GM23338 (cell line): ENCODE measurements at regions not wholly inside any gene's neighbourhood (a gene's known extent, or its start where the extent isn't known, plus 50 kb on each side); places are given as distances from the start of the nearest gene placed in this dataset.
"Not testable (repeated sequence)": the region's sequence is repeated elsewhere in the genome, so short reads cannot be mapped to it uniquely, and the experiment has no call there.

Experiments
- EZH2 ChIP-seq: fragments of 200-600 bp; sonication (generic); IDR thresholded peaks from one replicate; pipeline ENCODE4 v1.8.0; 2017; ENCODE audit warnings: antibody characterized with exemption, mild to moderate bottlenecking, low read depth; ENCODE audit not compliant: unreplicated experiment
- POLR2AphosphoS5 ChIP-seq: IDR thresholded peaks from 2 replicates; pipeline ENCODE4 v1.6.1; 2016; ENCODE audit warnings: antibody characterized with exemption, low read depth
- TF ChIP-seq, protein P1 (sequence below), 2 experiments: fragments of 200-600 bp in 1 of 2; sonication (generic) in 1 of 2; conservative IDR thresholded peaks; 2 replicates each; pipeline versions ENCODE4 v1.5.1 to v1.6.1; 2016 to 2017; ENCODE audit warnings: antibody characterized with exemption in 2 of 2, low read depth in 2 of 2, mild to moderate bottlenecking in 2 of 2, moderate library complexity in 1 of 2

DNA sequence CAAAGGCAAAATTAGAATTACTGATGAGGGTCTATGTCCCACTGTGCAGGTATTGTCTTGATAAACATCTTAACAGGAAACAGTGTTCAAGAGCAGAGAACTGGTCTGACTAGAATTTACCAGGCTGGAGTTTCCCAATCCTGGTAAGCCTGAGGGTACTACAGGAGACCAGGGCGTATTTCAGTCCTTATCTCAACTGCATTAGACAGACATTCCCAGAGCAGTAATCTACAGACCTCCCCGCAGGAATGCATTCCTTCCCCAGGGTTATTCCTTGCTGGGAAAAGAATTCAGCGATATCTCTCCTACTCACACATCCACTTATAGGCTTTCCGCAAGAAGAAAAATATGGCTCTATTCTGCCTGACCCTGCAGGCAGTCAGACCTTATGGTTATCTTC, 276.0 kb upstream of the SUCLG2 start:
- TF ChIP-seq, protein P1, sequence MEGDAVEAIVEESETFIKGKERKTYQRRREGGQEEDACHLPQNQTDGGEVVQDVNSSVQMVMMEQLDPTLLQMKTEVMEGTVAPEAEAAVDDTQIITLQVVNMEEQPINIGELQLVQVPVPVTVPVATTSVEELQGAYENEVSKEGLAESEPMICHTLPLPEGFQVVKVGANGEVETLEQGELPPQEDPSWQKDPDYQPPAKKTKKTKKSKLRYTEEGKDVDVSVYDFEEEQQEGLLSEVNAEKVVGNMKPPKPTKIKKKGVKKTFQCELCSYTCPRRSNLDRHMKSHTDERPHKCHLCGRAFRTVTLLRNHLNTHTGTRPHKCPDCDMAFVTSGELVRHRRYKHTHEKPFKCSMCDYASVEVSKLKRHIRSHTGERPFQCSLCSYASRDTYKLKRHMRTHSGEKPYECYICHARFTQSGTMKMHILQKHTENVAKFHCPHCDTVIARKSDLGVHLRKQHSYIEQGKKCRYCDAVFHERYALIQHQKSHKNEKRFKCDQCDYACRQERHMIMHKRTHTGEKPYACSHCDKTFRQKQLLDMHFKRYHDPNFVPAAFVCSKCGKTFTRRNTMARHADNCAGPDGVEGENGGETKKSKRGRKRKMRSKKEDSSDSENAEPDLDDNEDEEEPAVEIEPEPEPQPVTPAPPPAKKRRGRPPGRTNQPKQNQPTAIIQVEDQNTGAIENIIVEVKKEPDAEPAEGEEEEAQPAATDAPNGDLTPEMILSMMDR (conservative IDR thresholded peaks at IDR 0.05; ENCODE audit: low read depth in 2 of 2): not testable (repeated sequence)
- not testable (repeated sequence) for TF ChIP-seq POLR2AphosphoS5, EZH2
